T-helper 17 cell (primary cell): ENCODE measurements at regions not wholly inside any gene's neighbourhood (a gene's known extent, or its start where the extent isn't known, plus 50 kb on each side); places are given as distances from the start of the nearest gene placed in this dataset.

Source experiments
- ATAC-seq: fragments of 150-1000 bp; cut with Tn5 transposase; 2 replicates; pipeline ENCODE4 v1.10.0; 2021; ENCODE audit warnings: mild to moderate bottlenecking, moderate library complexity
- DNase-seq, 3 donors: peaks; one replicate each; pipeline versions ENCODE4 v3.0.0 to v3.0.0-alpha.2; 2020 to 2021
- H3K9me3 ChIP-seq: one replicate; pipeline ENCODE4 v1.7.0; 2013; ENCODE audit warnings: low read length, mild to moderate bottlenecking; ENCODE audit not compliant: control insufficient read depth, poor library complexity, severe bottlenecking
- H3K27ac Mint-ChIP-seq: one replicate; pipeline ENCODE4 v1.8.0; 2022; ENCODE audit warnings: mild to moderate bottlenecking, moderate library complexity, mixed read lengths
- H3K27me3 Mint-ChIP-seq: one replicate; pipeline ENCODE4 v1.8.0; 2022; ENCODE audit warnings: mixed read lengths
- H3K36me3 Mint-ChIP-seq: one replicate; pipeline ENCODE4 v1.8.0; 2022; ENCODE audit warnings: low read depth, mixed read lengths
- H3K4me1 Mint-ChIP-seq: one replicate; pipeline ENCODE4 v1.8.0; 2022; ENCODE audit warnings: mild to moderate bottlenecking, mixed read lengths
- H3K4me3 Mint-ChIP-seq: one replicate; pipeline ENCODE4 v1.8.0; 2022; ENCODE audit warnings: mild to moderate bottlenecking, moderate library complexity, mixed read lengths

DNA sequence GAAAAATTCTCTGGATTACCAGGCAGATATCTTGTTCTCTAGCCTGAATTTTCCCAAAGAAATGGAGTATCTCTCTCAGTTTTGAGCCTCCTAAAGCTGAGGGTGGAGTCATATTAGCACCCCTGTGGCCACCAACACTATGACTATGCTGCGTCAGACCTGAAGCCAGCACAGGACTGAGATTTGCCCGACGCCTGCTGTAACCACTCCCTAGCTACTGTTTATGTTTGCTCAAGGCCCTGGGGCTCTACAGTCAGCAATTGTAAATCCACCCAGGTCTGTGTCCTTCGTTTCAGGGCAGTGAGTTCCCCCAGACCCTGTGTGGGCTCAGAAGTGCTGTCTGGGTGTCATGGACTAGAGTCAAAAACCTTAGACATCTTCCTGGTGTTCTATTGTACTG lies 61.4 kb downstream of the ZXDA start:
- Mint-ChIP-seq H3K4me1 (no peaks in the 10 kb centered on the region), H3K36me3 (peaks cover 4% of the 10 kb centered on the region), H3K27me3 (no peaks in the 10 kb centered on the region), H3K27ac (no peak overlapping the region), H3K4me3 (no peak overlapping the region)
- H3K9me3 ChIP-seq, result no peaks in the 10 kb centered on the region
- ATAC-seq (no peak), DNase-seq (no peak)

DNA sequence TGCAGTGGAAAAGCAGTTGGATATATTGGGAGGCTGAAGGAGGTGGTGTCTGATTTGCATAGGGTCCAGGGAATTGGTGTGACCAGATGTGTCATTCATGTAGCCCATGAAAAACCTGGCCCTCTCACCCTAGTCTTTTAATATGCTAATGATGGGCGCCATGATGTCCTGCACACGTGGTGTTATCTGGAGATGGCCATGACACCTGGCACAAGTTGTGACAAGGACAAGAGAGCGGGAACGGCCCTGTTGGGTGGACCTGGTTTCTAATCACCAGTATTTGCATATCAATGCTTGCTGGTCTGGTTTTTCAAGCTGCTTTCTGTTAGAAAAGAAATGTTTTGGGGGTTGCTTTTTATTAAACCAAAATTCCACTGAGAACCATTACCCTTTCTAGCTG lies 87.4 kb downstream of the ZXDA start:
- Mint-ChIP-seq H3K4me3 (no peak overlapping the region), H3K4me1 (peaks cover 3% of the 10 kb centered on the region), H3K27ac (no peak overlapping the region), H3K27me3 (no peaks in the 10 kb centered on the region), H3K36me3 (no peaks in the 10 kb centered on the region)
- ATAC-seq (no peak), DNase-seq (no peak)
- H3K9me3 ChIP-seq, result no peaks in the 10 kb centered on the region

GRCh38 chrX:57822398-57822797 lies 87.9 kb downstream of the ZXDA start:
- Mint-ChIP-seq H3K4me3 (no peak overlapping the region), H3K27me3 (no peaks in the 10 kb centered on the region), H3K27ac (peak overlapping the region; percentile 34), H3K36me3 (no peaks in the 10 kb centered on the region), H3K4me1 (peaks cover 3% of the 10 kb centered on the region)
- no peak for ATAC-seq
- no peaks in the 10 kb centered on the region for H3K9me3 ChIP-seq
- DNase-seq, result no peak

- no peaks in the 10 kb centered on the region for H3K36me3 Mint-ChIP-seq
- ATAC-seq, result peak; percentile 68
Observed at GRCh38 chrX:57821703-57822387, 88.4 kb downstream of the ZXDA start.

GRCh38 chrX:57817302-57817701 lies 93.0 kb downstream of the ZXDA start:
- no peaks in the 10 kb centered on the region for H3K9me3 ChIP-seq
- no peak for DNase-seq
- Mint-ChIP-seq H3K27me3 (no peaks in the 10 kb centered on the region), H3K36me3 (no peaks in the 10 kb centered on the region), H3K27ac (no peak overlapping the region), H3K4me3 (no peak overlapping the region), H3K4me1 (peaks cover 3% of the 10 kb centered on the region)
- no peak for ATAC-seq

More at GRCh38 chrX:57821703-57822387, 88.4 kb downstream of the ZXDA start:
- H3K4me3 Mint-ChIP-seq, result peak overlapping the region; percentile 47
- no peaks in the 10 kb centered on the region for H3K9me3 ChIP-seq
- peak in 1 of 3 donors; percentile 10 for DNase-seq
- peak overlapping the region; percentile 34 for H3K27ac Mint-ChIP-seq
- H3K27me3 Mint-ChIP-seq, result no peaks in the 10 kb centered on the region
- H3K4me1 Mint-ChIP-seq, result peaks cover 3% of the 10 kb centered on the region

DNA sequence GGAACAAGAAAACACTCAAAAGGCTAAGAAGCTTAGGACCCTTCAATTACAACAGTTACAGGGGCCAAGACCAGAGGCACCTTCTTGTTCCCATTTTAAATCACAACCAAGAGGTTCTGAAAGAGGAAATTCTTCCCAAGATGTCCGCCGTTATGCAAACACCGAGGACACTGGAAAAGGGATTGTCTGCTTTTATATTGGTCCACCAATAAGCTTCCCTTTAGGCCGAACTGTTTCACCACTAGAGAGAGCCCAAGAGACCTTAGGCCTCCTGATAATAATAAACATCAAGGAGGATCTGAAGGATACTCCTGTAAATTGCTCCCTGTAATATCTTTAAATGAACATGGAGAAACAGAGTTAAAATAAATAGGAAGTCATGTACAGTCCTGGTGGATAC lies 92.6 kb upstream of the NLRP2B start:
- Mint-ChIP-seq H3K36me3 (no peaks in the 10 kb centered on the region), H3K4me1 (no peaks in the 10 kb centered on the region), H3K4me3 (no peak overlapping the region), H3K27ac (no peak overlapping the region), H3K27me3 (no peaks in the 10 kb centered on the region)
- ATAC-seq, result no peak
- H3K9me3 ChIP-seq, result no peaks in the 10 kb centered on the region
- no peak for DNase-seq

- Mint-ChIP-seq H3K4me1 (no peaks in the 10 kb centered on the region), H3K27me3 (no peaks in the 10 kb centered on the region), H3K36me3 (no peaks in the 10 kb centered on the region), H3K4me3 (no peak overlapping the region), H3K27ac (no peak overlapping the region)
- H3K9me3 ChIP-seq, result no peaks in the 10 kb centered on the region
- ATAC-seq (no peak), DNase-seq (no peak)
Observed at GRCh38 chrX:57771689-57772088, 91.6 kb upstream of the NLRP2B start.

- DNase-seq, result no peak
- no peak overlapping the region for H3K27ac Mint-ChIP-seq
- H3K36me3 Mint-ChIP-seq, result no peaks in the 10 kb centered on the region
- no peaks in the 10 kb centered on the region for H3K27me3 Mint-ChIP-seq
- no peak for ATAC-seq
- H3K4me3 Mint-ChIP-seq, result no peak overlapping the region
- no peaks in the 10 kb centered on the region for H3K4me1 Mint-ChIP-seq
- no peaks in the 10 kb centered on the region for H3K9me3 ChIP-seq
Observed at GRCh38 chrX:57752866-57753265, 72.8 kb upstream of the NLRP2B start.

DNA sequence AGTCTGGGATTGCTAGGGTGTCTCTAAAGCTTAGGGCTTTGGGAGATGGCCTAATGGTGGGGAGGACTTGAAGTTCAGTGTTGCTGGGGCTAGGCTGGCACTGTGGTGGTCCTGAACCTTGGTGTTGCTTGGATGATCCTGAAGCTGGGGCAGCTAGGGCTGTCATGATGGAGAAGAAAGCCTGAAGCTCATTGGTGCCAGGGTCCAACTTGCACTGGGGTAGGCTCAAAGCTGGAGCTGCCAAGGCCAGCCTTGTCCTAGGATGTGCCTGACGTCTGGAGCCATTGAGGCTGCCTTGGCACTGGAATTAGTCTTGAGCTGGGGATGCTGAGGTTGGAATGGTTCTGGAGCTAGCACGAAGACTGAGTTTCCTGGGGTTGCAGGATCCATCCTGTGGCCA lies 61.0 kb upstream of the NLRP2B start:
- DNase-seq, result no peak
- no peak overlapping the region for H3K27ac Mint-ChIP-seq
- H3K36me3 Mint-ChIP-seq, result no peaks in the 10 kb centered on the region
- no peaks in the 10 kb centered on the region for H3K27me3 Mint-ChIP-seq
- no peaks in the 10 kb centered on the region for H3K9me3 ChIP-seq
- H3K4me3 Mint-ChIP-seq, result no peak overlapping the region
- no peak for ATAC-seq
- no peaks in the 10 kb centered on the region for H3K4me1 Mint-ChIP-seq

- H3K4me1 Mint-ChIP-seq, result no peaks in the 10 kb centered on the region
- ATAC-seq (no peak), DNase-seq (no peak)
- H3K9me3 ChIP-seq, result no peaks in the 10 kb centered on the region
- no peaks in the 10 kb centered on the region for H3K36me3 Mint-ChIP-seq
- H3K27ac Mint-ChIP-seq, result no peak overlapping the region
- H3K4me3 Mint-ChIP-seq, result no peak overlapping the region
- no peaks in the 10 kb centered on the region for H3K27me3 Mint-ChIP-seq
Observed at GRCh38 chrX:57737881-57738280, 57.8 kb upstream of the NLRP2B start.
